Hepatocyte (in vitro differentiated cells): ENCODE measurements at regions not wholly inside any gene's neighbourhood (a gene's known extent, or its start where the extent isn't known, plus 50 kb on each side); places are given as distances from the start of the nearest gene placed in this dataset.

Experiments
- DNase-seq: peaks from one replicate; pipeline ENCODE4 v3.0.0-alpha.2; 2016; ENCODE audit warnings: low spot score
- H2AFZ ChIP-seq: fragments of 200-600 bp; sonication (generic); 2 replicates; pipeline ENCODE4 v1.6.0; 2016; ENCODE audit warnings: antibody characterized with exemption, mild to moderate bottlenecking
- H3K27ac ChIP-seq: fragments of 200-600 bp; sonication (generic); 2 replicates; pipeline ENCODE4 v1.5.1; 2016; ENCODE audit warnings: mild to moderate bottlenecking
- H3K27me3 ChIP-seq: fragments of 200-600 bp; sonication (generic); 2 replicates; pipeline ENCODE4 v1.6.1; 2016
- H3K36me3 ChIP-seq: fragments of 200-600 bp; sonication (generic); replicated peaks from 2 replicates; pipeline ENCODE4 v1.5.1; 2016; ENCODE audit warnings: low read depth; ENCODE audit not compliant: insufficient read depth
- H3K4me1 ChIP-seq: fragments of 200-600 bp; sonication (generic); 2 replicates; pipeline ENCODE4 v1.5.1; 2016; ENCODE audit warnings: mild to moderate bottlenecking, moderate library complexity; ENCODE audit not compliant: insufficient read depth
- H3K4me2 ChIP-seq: fragments of 200-600 bp; sonication (generic); 2 replicates; pipeline ENCODE4 v1.6.0; 2016
- H3K4me3 ChIP-seq: fragments of 200-600 bp; sonication (generic); 2 replicates; pipeline ENCODE4 v1.5.1; 2016; ENCODE audit warnings: mild to moderate bottlenecking
- H3K79me2 ChIP-seq: fragments of 200-600 bp; sonication (generic); 2 replicates; pipeline ENCODE4 v1.6.0; 2017; ENCODE audit warnings: mild to moderate bottlenecking
- H3K9me2 ChIP-seq: fragments of 200-600 bp; sonication (generic); replicated peaks from 2 replicates; pipeline ENCODE4 v1.6.0; 2017; ENCODE audit warnings: mild to moderate bottlenecking; ENCODE audit not compliant: insufficient read depth
- H3K9me3 ChIP-seq: fragments of 200-600 bp; sonication (generic); 2 replicates; pipeline ENCODE4 v1.5.1; 2016; ENCODE audit warnings: low read depth, mild to moderate bottlenecking
- H4K20me1 ChIP-seq: fragments of 200-600 bp; sonication (generic); 2 replicates; pipeline ENCODE4 v1.6.0; 2016; ENCODE audit warnings: mild to moderate bottlenecking; ENCODE audit not compliant: insufficient read depth, poor library complexity, severe bottlenecking
- EZH2 ChIP-seq: fragments of 200-600 bp; sonication (generic); IDR thresholded peaks from 2 replicates; pipeline ENCODE4 v1.6.1; 2016; ENCODE audit warnings: antibody characterized with exemption, mild to moderate bottlenecking, borderline replicate concordance
- EZH2phosphoT487 ChIP-seq: fragments of 200-600 bp; sonication (generic); IDR thresholded peaks from one replicate; pipeline ENCODE4 v1.6.1; 2018; ENCODE audit warnings: antibody characterized with exemption, mild to moderate bottlenecking, low read depth, moderate library complexity; ENCODE audit not compliant: unreplicated experiment, severe bottlenecking
- WGBS: methylation state at CpG from one replicate; pipeline ENCODE4 v1.1.6; 2016; ENCODE audit warnings: low lambda C conversion rate; ENCODE audit errors: missing lambda C conversion rate; 5-methylcytosine and 5-hydroxymethylcytosine counted together
- TF ChIP-seq, protein P1 (sequence below): fragments of 200-600 bp; sonication (generic); IDR thresholded peaks from 2 replicates; pipeline ENCODE4 v1.5.1; 2016; ENCODE audit warnings: antibody characterized with exemption, mild to moderate bottlenecking; ENCODE audit not compliant: poor library complexity

- H3K9me3 ChIP-seq, result no peaks in the 10 kb centered on the region
- H3K4me3 ChIP-seq, result no peak overlapping the region
- no peak overlapping the region for H3K4me2 ChIP-seq
- TF ChIP-seq EZH2 (no peak), EZH2phosphoT487 (no peak)
- TF ChIP-seq, protein P1, sequence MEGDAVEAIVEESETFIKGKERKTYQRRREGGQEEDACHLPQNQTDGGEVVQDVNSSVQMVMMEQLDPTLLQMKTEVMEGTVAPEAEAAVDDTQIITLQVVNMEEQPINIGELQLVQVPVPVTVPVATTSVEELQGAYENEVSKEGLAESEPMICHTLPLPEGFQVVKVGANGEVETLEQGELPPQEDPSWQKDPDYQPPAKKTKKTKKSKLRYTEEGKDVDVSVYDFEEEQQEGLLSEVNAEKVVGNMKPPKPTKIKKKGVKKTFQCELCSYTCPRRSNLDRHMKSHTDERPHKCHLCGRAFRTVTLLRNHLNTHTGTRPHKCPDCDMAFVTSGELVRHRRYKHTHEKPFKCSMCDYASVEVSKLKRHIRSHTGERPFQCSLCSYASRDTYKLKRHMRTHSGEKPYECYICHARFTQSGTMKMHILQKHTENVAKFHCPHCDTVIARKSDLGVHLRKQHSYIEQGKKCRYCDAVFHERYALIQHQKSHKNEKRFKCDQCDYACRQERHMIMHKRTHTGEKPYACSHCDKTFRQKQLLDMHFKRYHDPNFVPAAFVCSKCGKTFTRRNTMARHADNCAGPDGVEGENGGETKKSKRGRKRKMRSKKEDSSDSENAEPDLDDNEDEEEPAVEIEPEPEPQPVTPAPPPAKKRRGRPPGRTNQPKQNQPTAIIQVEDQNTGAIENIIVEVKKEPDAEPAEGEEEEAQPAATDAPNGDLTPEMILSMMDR, result no peak
- no peaks in the 10 kb centered on the region for H4K20me1 ChIP-seq
- H3K9me2 ChIP-seq, result no peaks in the 10 kb centered on the region
- no peak for DNase-seq
- H3K79me2 ChIP-seq, result no peaks in the 10 kb centered on the region
- no peaks in the 10 kb centered on the region for H3K27me3 ChIP-seq
- H3K4me1 ChIP-seq, result no peaks in the 10 kb centered on the region
- WGBS, result 78% methylated on average over 9 of the region's 9 CpGs
- H2AFZ ChIP-seq, result no peak overlapping the region
- no peaks in the 10 kb centered on the region for H3K36me3 ChIP-seq
- no peak overlapping the region for H3K27ac ChIP-seq
Observed at GRCh38 chr16:86414991-86415740, 95.2 kb upstream of the FOXF1 start.

DNA sequence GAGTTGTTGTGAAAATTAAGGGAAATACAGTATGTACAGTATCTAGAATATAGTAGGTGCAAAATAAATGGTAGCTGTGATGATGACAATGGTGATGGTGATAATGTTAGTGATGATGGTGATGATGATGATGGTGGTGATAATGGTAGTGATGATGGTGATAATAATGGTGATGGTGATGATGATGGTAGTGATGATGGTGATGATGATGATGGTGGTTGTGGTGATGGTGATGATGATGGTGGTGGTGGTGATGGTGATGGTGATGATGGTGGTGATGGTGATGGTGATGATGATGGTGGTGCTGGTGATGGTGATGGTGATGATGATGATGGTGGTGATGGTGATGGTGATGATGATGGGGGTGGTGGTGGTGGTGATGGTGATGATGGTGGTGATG, 91.3 kb upstream of the FOXF1 start:
- Histone ChIP-seq H3K4me1 (no peaks in the 10 kb centered on the region), H4K20me1 (no peaks in the 10 kb centered on the region), H3K27ac (no peak overlapping the region), H3K9me3 (no peaks in the 10 kb centered on the region), H3K4me2 (no peak overlapping the region), H3K9me2 (no peaks in the 10 kb centered on the region), H2AFZ (no peak overlapping the region), H3K79me2 (no peaks in the 10 kb centered on the region), H3K4me3 (no peak overlapping the region), H3K36me3 (no peaks in the 10 kb centered on the region), H3K27me3 (no peaks in the 10 kb centered on the region)
- TF ChIP-seq EZH2phosphoT487 (no peak), EZH2 (no peak)
- TF ChIP-seq, protein P1, result no peak
- no peak for DNase-seq

DNA sequence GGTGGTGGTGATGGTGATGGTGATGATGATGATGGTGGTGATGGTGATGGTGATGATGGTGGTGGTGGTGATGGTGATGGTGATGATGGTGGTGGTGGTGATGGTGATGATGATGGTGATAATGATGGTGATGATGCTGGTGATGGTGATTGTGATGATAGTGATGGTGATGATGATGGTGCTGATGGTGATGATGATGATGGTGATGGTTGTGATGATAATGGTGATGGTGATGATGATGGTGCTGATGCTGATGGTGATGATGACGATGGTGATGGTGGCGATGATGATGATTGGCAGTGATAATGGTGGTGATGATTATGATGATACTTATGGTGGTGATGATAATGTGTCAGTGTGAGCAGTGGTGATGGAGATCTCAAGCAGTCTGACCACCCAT, 90.8 kb upstream of the FOXF1 start:
- TF ChIP-seq, protein P1, result no peak
- TF ChIP-seq EZH2phosphoT487 (no peak), EZH2 (no peak)
- WGBS, result 94% methylated on average over 2 of the region's 2 CpGs
- Histone ChIP-seq H3K9me2 (no peaks in the 10 kb centered on the region), H3K4me3 (no peak overlapping the region), H4K20me1 (no peaks in the 10 kb centered on the region), H3K79me2 (no peaks in the 10 kb centered on the region), H3K27me3 (no peaks in the 10 kb centered on the region), H3K36me3 (no peaks in the 10 kb centered on the region), H3K4me2 (no peak overlapping the region), H3K9me3 (no peaks in the 10 kb centered on the region), H3K4me1 (no peaks in the 10 kb centered on the region), H3K27ac (no peak overlapping the region), H2AFZ (no peak overlapping the region)
- DNase-seq, result no peak
